ENCODE measurements at regions not wholly inside any gene's neighbourhood (a gene's known extent, or its start where the extent isn't known, plus 50 kb on each side); places are given as distances from the start of the nearest gene placed in this dataset.
"Not testable (repeated sequence)": the region's sequence is repeated elsewhere in the genome, so short reads cannot be mapped to it uniquely, and the experiment has no call there.

DNA sequence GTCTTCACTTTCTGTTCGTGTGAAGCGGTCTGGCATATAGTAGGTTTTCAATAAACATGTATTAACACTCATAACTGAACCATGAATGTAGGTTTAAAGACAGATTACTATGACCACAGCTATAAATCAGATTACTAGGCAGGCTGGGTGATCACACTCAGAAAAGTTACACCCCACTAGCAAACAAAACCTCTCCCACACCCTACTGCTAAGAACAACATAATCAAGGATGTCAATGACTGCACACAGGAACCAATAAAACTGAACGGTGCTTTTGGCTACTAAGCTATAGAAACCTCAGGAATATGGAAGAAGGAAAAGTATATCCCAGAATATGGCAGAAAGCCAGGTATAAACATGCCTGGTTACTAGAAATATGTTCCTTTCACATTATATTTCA lies 676.9 kb downstream of the SMARCA1 start:
- H3K4me3 ChIP-seq (ENCODE audit: low read length) = no peak overlapping the region
- TF ChIP-seq, protein P1, sequence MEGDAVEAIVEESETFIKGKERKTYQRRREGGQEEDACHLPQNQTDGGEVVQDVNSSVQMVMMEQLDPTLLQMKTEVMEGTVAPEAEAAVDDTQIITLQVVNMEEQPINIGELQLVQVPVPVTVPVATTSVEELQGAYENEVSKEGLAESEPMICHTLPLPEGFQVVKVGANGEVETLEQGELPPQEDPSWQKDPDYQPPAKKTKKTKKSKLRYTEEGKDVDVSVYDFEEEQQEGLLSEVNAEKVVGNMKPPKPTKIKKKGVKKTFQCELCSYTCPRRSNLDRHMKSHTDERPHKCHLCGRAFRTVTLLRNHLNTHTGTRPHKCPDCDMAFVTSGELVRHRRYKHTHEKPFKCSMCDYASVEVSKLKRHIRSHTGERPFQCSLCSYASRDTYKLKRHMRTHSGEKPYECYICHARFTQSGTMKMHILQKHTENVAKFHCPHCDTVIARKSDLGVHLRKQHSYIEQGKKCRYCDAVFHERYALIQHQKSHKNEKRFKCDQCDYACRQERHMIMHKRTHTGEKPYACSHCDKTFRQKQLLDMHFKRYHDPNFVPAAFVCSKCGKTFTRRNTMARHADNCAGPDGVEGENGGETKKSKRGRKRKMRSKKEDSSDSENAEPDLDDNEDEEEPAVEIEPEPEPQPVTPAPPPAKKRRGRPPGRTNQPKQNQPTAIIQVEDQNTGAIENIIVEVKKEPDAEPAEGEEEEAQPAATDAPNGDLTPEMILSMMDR (IDR thresholded peaks at IDR 0.05; ENCODE audit: insufficient read depth, low read depth, low read length, missing control alignments) = no peak
- no peak for DNase-seq (ENCODE audit: low read depth)

DNA sequence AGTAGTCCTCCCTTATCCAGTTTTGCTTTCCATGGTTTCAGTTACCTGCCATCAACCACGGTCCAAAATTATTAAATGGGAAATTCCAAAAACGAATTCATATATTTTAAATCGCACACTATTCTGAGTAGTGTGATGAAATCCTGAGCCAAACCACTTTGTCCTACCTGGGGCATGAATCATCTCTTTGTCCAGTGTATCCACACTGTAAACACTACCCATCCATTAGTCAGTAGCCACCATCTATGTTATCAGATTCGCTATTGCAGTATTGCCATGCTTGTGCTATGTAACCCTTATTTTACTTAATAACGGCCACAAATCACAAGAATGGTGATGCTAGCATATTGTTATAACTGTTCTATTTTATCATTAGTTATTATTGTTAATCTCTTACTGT lies 704.6 kb downstream of the SMARCA1 start:
- H3K4me3 ChIP-seq (ENCODE audit: low read length) = no peak overlapping the region
- no peak for DNase-seq (ENCODE audit: low read depth)
- TF ChIP-seq, protein P1 (IDR thresholded peaks at IDR 0.05; ENCODE audit: insufficient read depth, low read depth, low read length, missing control alignments) = no peak

DNA sequence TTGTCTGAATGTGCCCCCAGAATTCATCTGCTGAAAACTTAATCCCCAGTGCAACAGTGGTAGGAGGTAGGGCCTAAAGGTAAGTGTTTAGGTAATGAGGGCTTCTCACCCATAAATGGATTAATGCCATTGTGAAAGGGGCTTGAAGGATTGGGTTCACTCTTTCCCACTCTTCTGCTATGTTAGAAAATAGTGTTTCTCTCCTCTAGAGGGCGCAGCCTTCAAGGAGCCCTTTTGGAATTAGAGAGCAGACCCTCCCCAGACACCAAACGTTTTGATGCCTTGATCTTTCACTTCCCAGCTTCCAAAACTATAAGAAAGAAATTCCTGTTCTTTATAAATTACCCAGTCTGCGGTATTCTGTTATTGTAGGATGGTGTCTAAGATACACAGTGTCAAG lies 706.4 kb downstream of the SMARCA1 start:
- no peak for DNase-seq (ENCODE audit: low read depth)
- H3K4me3 ChIP-seq (ENCODE audit: low read length) = no peak overlapping the region
- TF ChIP-seq, protein P1 (IDR thresholded peaks at IDR 0.05; ENCODE audit: insufficient read depth, low read depth, low read length, missing control alignments) = no peak

DNA sequence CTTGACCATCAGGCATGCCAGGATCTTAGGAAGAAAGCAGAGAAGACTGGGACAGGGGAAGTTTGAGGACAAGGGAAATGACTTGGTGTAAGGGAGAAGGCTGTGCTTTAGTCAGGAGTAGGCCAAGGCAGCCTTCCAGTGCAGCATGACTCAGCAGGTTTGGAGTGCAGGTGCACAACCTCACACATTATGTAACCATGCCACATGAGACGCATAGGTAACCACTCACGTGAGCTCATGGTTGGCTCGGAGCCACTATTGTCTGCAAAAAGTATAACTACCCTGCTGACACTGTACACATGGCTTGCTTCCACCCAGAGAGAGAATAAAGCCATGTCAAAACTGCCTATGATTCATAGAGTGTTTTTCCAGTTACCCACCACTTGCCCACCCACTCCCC lies 715.9 kb downstream of the SMARCA1 start:
- no peak overlapping the region for H3K4me3 ChIP-seq (ENCODE audit: low read length)
- peak; percentile 1 for DNase-seq (ENCODE audit: low read depth)
- TF ChIP-seq, protein P1 (IDR thresholded peaks at IDR 0.05; ENCODE audit: insufficient read depth, low read depth, low read length, missing control alignments) = no peak

DNA sequence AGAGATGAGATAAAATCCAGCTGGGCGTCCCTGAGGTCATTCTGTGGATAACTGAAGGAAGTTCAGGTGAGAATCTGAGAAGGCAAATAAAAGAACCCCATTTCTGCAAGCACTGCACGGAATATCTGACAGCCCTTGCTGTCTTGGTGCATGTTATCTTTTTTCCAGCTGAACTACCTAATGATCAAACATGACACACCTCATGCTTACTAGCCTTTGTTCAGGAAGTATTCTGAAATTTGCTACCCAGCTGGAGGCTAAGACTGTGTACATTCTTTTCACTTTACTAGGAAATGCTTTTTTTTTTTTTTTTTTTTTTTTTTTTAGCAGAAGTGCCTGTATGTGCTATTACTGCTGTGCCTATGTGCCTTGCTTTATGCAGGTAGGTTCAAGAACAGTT lies 718.1 kb downstream of the SMARCA1 start:
- TF ChIP-seq, protein P1 (IDR thresholded peaks at IDR 0.05; ENCODE audit: insufficient read depth, low read depth, low read length, missing control alignments) = no peak
- no peak overlapping the region for H3K4me3 ChIP-seq (ENCODE audit: low read length)
- DNase-seq (ENCODE audit: low read depth) = no peak

DNA sequence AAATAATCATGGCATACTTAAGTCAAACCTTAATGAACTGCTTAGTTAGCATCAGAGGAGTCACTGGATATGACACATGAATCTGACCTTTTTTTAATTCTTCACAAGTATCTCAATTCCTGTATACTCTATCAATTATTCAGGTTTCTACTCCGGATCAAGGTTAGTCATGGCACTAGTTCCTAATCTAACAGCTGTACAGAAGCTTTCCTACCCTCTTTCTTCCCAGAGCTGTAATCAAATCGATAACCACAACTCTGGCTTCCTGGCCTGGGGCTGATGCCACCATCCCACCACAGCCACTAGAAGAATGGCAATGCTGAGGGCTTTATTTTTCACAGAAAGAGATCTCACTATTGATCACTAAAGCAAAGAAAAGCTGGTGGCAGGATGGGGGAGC lies 718.5 kb downstream of the SMARCA1 start:
- no peak overlapping the region for H3K4me3 ChIP-seq (ENCODE audit: low read length)
- TF ChIP-seq, protein P1 (IDR thresholded peaks at IDR 0.05; ENCODE audit: insufficient read depth, low read depth, low read length, missing control alignments) = no peak
- DNase-seq (ENCODE audit: low read depth) = no peak

DNA sequence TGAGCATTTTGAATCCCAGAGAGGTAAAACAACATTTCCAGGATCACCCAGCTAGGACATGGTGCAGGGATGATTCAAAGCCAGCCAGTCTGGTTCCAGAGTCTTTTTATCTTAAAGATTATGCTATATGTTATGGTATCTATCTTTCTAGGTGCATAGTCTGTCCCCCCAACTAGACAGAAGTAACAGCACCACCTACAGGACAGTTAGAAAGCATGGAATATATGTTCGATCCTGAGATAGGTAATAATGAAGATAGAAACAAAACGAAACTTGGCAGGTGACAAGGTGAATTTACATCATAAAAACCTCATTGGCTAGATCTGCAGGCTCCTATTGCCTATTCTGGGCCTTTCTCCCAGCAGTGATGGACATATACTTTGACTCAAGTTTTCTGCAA lies 723.2 kb downstream of the SMARCA1 start:
- no peak overlapping the region for H3K4me3 ChIP-seq (ENCODE audit: low read length)
- TF ChIP-seq, protein P1 (IDR thresholded peaks at IDR 0.05; ENCODE audit: insufficient read depth, low read depth, low read length, missing control alignments) = no peak
- DNase-seq (ENCODE audit: low read depth) = no peak

DNA sequence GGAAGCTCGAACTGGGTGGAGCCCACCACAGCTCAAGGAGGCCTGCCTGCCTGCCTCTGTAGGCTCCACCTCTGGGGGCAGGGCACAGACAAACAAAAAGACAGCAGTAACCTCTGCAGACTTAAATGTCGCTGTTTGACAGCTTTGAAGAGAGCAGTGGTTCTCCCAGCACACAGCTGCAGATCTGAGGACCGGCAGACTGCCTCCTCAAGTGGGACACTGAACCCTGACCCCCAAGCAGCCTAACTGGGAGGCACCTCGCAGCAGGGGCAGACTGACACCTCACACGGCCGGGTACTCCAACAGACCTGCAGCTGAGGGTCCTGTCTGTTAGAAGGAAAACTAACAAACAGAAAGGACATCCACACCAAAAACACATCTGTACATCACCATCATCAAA lies 730.9 kb upstream of the ACTRT1 start:
- H3K4me3 ChIP-seq (ENCODE audit: low read length); DNase-seq (ENCODE audit: low read depth): not testable (repeated sequence)

All from epithelial cell of esophagus (primary cell).